WTC11 (cell line): ENCODE measurements at regions not wholly inside any gene's neighbourhood (a gene's known extent, or its start where the extent isn't known, plus 50 kb on each side); places are given as distances from the start of the nearest gene placed in this dataset.

Experiments
- CTCF ChIP-seq: fragments of 200-600 bp; IDR thresholded peaks from 2 replicates; pipeline ENCODE4 v1.8.0; 2022; ENCODE audit warnings: antibody characterized with exemption
- ELF4 ChIP-seq: sonication (generic); formaldehyde crosslinking; IDR thresholded peaks from 2 replicates; pipeline ENCODE4 v1.8.1; 2022; ENCODE audit warnings: low read depth, mild to moderate bottlenecking, moderate library complexity, missing genetic modification reagents
- GABPB1 ChIP-seq: sonication (generic); formaldehyde crosslinking; IDR thresholded peaks from 2 replicates; pipeline ENCODE4 v1.8.1; 2023; ENCODE audit warnings: mild to moderate bottlenecking, missing genetic modification reagents
- SMAD3 ChIP-seq: sonication (generic); formaldehyde crosslinking; IDR thresholded peaks from 2 replicates; pipeline ENCODE4 v1.8.0; 2022; ENCODE audit warnings: missing genetic modification reagents, mild to moderate bottlenecking, borderline replicate concordance
- TEAD1 ChIP-seq: sonication (generic); formaldehyde crosslinking; IDR thresholded peaks from 2 replicates; pipeline ENCODE4 v1.8.0; 2022; ENCODE audit warnings: mild to moderate bottlenecking, missing genetic modification reagents

- TF ChIP-seq CTCF (no peak), SMAD3 (CRISPR knock-in tag) (no peak), ELF4 (CRISPR knock-in tag) (no peak), GABPB1 (CRISPR knock-in tag) (no peak), TEAD1 (CRISPR knock-in tag) (no peak)
Observed at GRCh38 chr16:14013571-14014283, 57.4 kb upstream of the MRTFB start.
